Heart right ventricle (tissue), 16 donors: ENCODE measurements at regions not wholly inside any gene's neighbourhood (a gene's known extent, or its start where the extent isn't known, plus 50 kb on each side); places are given as distances from the start of the nearest gene placed in this dataset.

Source experiments
- ATAC-seq, 8 donors: fragments of 200-7000 bp; cut with Tn5 transposase; one replicate each; pipeline ENCODE4 v1.9.1; 2020; ENCODE audit warnings: mild to moderate bottlenecking in 8 of 8, moderate library complexity in 8 of 8, moderate number of reproducible peaks in 1 of 8
- DNase-seq, 2 donors: peaks; one replicate each; pipeline ENCODE4 v3.0.0-alpha.2; 2020
- H3K27ac ChIP-seq, 10 donors: fragments of 200-600 bp; sonication (generic) in 2 of 10; one replicate each; pipeline versions ENCODE4 v1.5.0 to v1.8.0; 2020 to 2022; ENCODE audit warnings: mild to moderate bottlenecking in 3 of 10
- H3K27me3 ChIP-seq, 7 donors: fragments of 200-600 bp; one replicate each; pipeline ENCODE4 v1.8.0; 2021 to 2022; ENCODE audit warnings: mild to moderate bottlenecking in 2 of 7
- H3K36me3 ChIP-seq, 9 donors: fragments of 200-600 bp; sonication (generic) in 1 of 9; one replicate each; pipeline versions ENCODE4 v1.5.0 to v1.8.0; 2020 to 2022; ENCODE audit warnings: mild to moderate bottlenecking in 2 of 9
- H3K4me1 ChIP-seq, 9 donors: fragments of 200-600 bp; sonication (generic) in 1 of 9; one replicate each; pipeline versions ENCODE4 v1.5.0 to v1.8.0; 2020 to 2022; ENCODE audit warnings: mild to moderate bottlenecking in 4 of 9
- H3K4me3 ChIP-seq, 10 donors: fragments of 200-600 bp; sonication (generic) in 2 of 10; one replicate each; pipeline versions ENCODE4 v1.5.0 to v1.8.0; 2020 to 2022; ENCODE audit warnings: mild to moderate bottlenecking in 7 of 10, moderate library complexity in 2 of 10
- H3K9me3 ChIP-seq, 11 donors: fragments of 200-600 bp in 10 of 11; sonication (generic) in 2 of 11; one replicate each; pipeline versions ENCODE4 v1.5.0 to v1.8.0; 2013 to 2022; ENCODE audit warnings: mild to moderate bottlenecking in 2 of 11, control low read depth in 1 of 11, moderate library complexity in 1 of 11
- CTCF ChIP-seq, 9 donors: fragments of 200-600 bp; sonication (generic) in 2 of 9; IDR thresholded peaks; one replicate each; pipeline versions ENCODE4 v1.5.0 to v1.8.0; 2021 to 2022; ENCODE audit warnings: antibody characterized with exemption in 9 of 9, mild to moderate bottlenecking in 5 of 9, moderate library complexity in 1 of 9
- WGBS, 2 donors: extraction: QIAGEN DNeasy Blood & Tissue Kit; methylation state at CpG; one replicate each; pipeline ENCODE4 v1.1.7; 2013; ENCODE audit warnings: inconsistent platforms in 1 of 2; 5-methylcytosine and 5-hydroxymethylcytosine counted together
- intact Hi-C, 10 donors: fragments of 100-400 bp; cut with DNase I; formaldehyde crosslinking; loops; one replicate each; pipeline versions ENCODE4 v1.11.1 to v1.14.2; 2022
- donor health status: Arrhythmogenic right ventricular cardiomyopathy.
- donor health status: ischemic (EF 13 %, LVEDD 7.1; RV severe dilation, severe dysfunction).
- donor health status: healthy with polysubstance abuse.
- donor health status: DM: no; HTN: yes; CAD: no.
- donor health status: DM: no; HTN: no; CAD: no.
- donor health status: ischemic (EF 25% LVEDD 6.9; RV normal size, moderate dysfunction).
- donor health status: ischemic (EF 25% LVEDD 5.7; RV mildly dilated, moderate dysfunction).
- donor health status: healthy.
- donor health status: DM: yes; HTN: yes; CAD: no.
- donor health status: Ischemic cardiomyopathy.
- donor health status: ischemic (EF 35%, LVEDD 5.7; RV mildly dilated, moderate dysfunction).
- donor health status: nonischemic (EF 11% LVEDD 7.7; RV severe dilation, severe dysfunction).
- donor health status: DM: yes; HTN: yes; CAD: no.
- donor health status: PGD.
- donor health status: ischemic (EF 29% LVEDD 5.4; RV normal size, mild dysfunction).
- donor health status: nonischemic (EF 23%, LVEDD 6.1; RV moderate dilation, normal function).

GRCh38 chr1:194039578-194039977, 853.2 kb upstream of the B3GALT2 start:
- intact Hi-C loops: no loop called here
- no peaks in the 10 kb centered on the region for H3K27me3 ChIP-seq
- 59 to 65% methylated on average over 1 of the region's 1 CpG for WGBS, 2 donors
- no peaks in the 10 kb centered on the region for H3K4me1 ChIP-seq
- ATAC-seq (no peak), DNase-seq (no peak)
- no peak overlapping the region for H3K27ac ChIP-seq
- TF ChIP-seq CTCF (IDR thresholded peaks at IDR 0.05): no peak
- H3K4me3 ChIP-seq: no peak overlapping the region
- no peaks in the 10 kb centered on the region for H3K36me3 ChIP-seq
- H3K9me3 ChIP-seq: peaks cover 0 to 14% (median 0%) of the 10 kb centered on the region in 11 donors

GRCh38 chr1:194033646-194034045, 847.2 kb upstream of the B3GALT2 start:
- Histone ChIP-seq H3K27me3 (no peaks in the 10 kb centered on the region), H3K9me3 (peaks cover 0 to 33% (median 5%) of the 10 kb centered on the region in 11 donors), H3K27ac (no peak overlapping the region), H3K4me1 (no peaks in the 10 kb centered on the region), H3K36me3 (no peaks in the 10 kb centered on the region), H3K4me3 (no peak overlapping the region)
- DNase-seq (no peak), ATAC-seq (no peak)
- intact Hi-C loops: no loop called here
- TF ChIP-seq CTCF (IDR thresholded peaks at IDR 0.05): no peak

- DNase-seq: no peak
- Histone ChIP-seq H3K36me3 (no peaks in the 10 kb centered on the region), H3K27me3 (no peaks in the 10 kb centered on the region), H3K27ac (no peak overlapping the region), H3K9me3 (peaks cover 0 to 16% (median 0%) of the 10 kb centered on the region in 11 donors), H3K4me3 (no peak overlapping the region), H3K4me1 (peaks cover 0 to 5% (median 0%) of the 10 kb centered on the region in 9 donors)
- no peak for ATAC-seq
- intact Hi-C loops: no loop called here
- no peak for TF ChIP-seq CTCF (IDR thresholded peaks at IDR 0.05)
- 33 to 36% methylated on average over 1 of the region's 1 CpG for WGBS, 2 donors
Measured at GRCh38 chr1:194028002-194028401, 841.6 kb upstream of the B3GALT2 start.

- H3K27me3 ChIP-seq: no peaks in the 10 kb centered on the region
- ATAC-seq (no peak), DNase-seq (no peak)
- no peaks in the 10 kb centered on the region for H3K36me3 ChIP-seq
- no peak overlapping the region for H3K27ac ChIP-seq
- peaks cover 0 to 7% (median 0%) of the 10 kb centered on the region in 11 donors for H3K9me3 ChIP-seq
- H3K4me1 ChIP-seq: peaks cover 0 to 5% (median 0%) of the 10 kb centered on the region in 9 donors
- TF ChIP-seq CTCF (IDR thresholded peaks at IDR 0.05): no peak
- H3K4me3 ChIP-seq: no peak overlapping the region
- WGBS, 2 donors: 95 to 96% methylated on average over 3 of the region's 3 CpGs
- intact Hi-C loops: no loop called here
Measured at GRCh38 chr1:194026422-194026821, 840.0 kb upstream of the B3GALT2 start.
